OCI-LY1 (cell line): ENCODE measurements at regions not wholly inside any gene's neighbourhood (a gene's known extent, or its start where the extent isn't known, plus 50 kb on each side); places are given as distances from the start of the nearest gene placed in this dataset.

ENCODE experiments used
- H2AFZ ChIP-seq: fragments of 200-600 bp; sonication (generic), shearing (Covaris generic); 2 replicates; pipeline ENCODE4 v1.6.0; 2014; ENCODE audit warnings: antibody characterized with exemption, mild to moderate bottlenecking, low read length
- H3F3A ChIP-seq: fragments of 200-600 bp; sonication (generic), shearing (Covaris generic); 2 replicates; pipeline ENCODE4 v1.6.0; 2014; ENCODE audit warnings: mild to moderate bottlenecking, antibody characterized with exemption, low read length, moderate library complexity; ENCODE audit not compliant: insufficient read depth
- H3K27ac ChIP-seq: fragments of 200-600 bp; sonication (generic); 2 replicates; pipeline ENCODE4 v1.5.1; 2014; ENCODE audit warnings: low read length, mixed run types, mild to moderate bottlenecking, low read depth; ENCODE audit not compliant: poor library complexity, severe bottlenecking
- H3K27me3 ChIP-seq: fragments of 200-600 bp; sonication (generic); 2 replicates; pipeline ENCODE4 v1.6.0; 2014; ENCODE audit warnings: antibody characterized with exemption, mild to moderate bottlenecking, low read length, moderate library complexity; ENCODE audit not compliant: insufficient read depth
- H3K36me3 ChIP-seq: fragments of 200-600 bp; sonication (generic); 2 replicates; pipeline ENCODE4 v1.6.1; 2014; ENCODE audit warnings: mild to moderate bottlenecking, antibody characterized with exemption, low read length, moderate library complexity, mixed read lengths; ENCODE audit not compliant: insufficient read depth
- H3K4me1 ChIP-seq: fragments of 200-600 bp; sonication (generic); 2 replicates; pipeline ENCODE4 v1.5.1; 2014; ENCODE audit warnings: mild to moderate bottlenecking, low read length, moderate library complexity; ENCODE audit not compliant: insufficient read depth, severe bottlenecking
- H3K4me2 ChIP-seq: fragments of 200-600 bp; sonication (generic), shearing (Covaris generic); 2 replicates; pipeline ENCODE4 v1.6.1; 2014; ENCODE audit warnings: low read length
- H3K4me3 ChIP-seq: fragments of 200-600 bp; sonication (generic); 2 replicates; pipeline ENCODE4 v1.5.1; 2014; ENCODE audit warnings: low read length, low read depth, mild to moderate bottlenecking, mixed read lengths; ENCODE audit not compliant: poor library complexity, severe bottlenecking
- H3K79me2 ChIP-seq: fragments of 200-600 bp; shearing (Covaris generic); 2 replicates; pipeline ENCODE4 v1.6.1; 2016; ENCODE audit warnings: mixed run types, low read length, mixed read lengths; ENCODE audit not compliant: insufficient read depth
- H3K9ac ChIP-seq: fragments of 200-600 bp; sonication (generic), shearing (Covaris generic); 2 replicates; pipeline ENCODE4 v1.6.1; 2014; ENCODE audit warnings: mild to moderate bottlenecking, low read length, mixed read lengths
- H3K9me2 ChIP-seq: fragments of 200-600 bp; sonication (generic), shearing (Covaris generic); 2 replicates; pipeline ENCODE4 v1.6.1; 2014; ENCODE audit warnings: low read depth, mild to moderate bottlenecking, low read length, mixed read lengths
- H3K9me3 ChIP-seq: fragments of 200-600 bp; shearing (Covaris generic); 2 replicates; pipeline ENCODE4 v1.6.1; 2014; ENCODE audit warnings: low read length, mixed read lengths
- H4K20me1 ChIP-seq: fragments of 200-600 bp; sonication (generic), shearing (Covaris generic); 2 replicates; pipeline ENCODE4 v1.6.0; 2016; ENCODE audit warnings: mild to moderate bottlenecking, low read length; ENCODE audit not compliant: insufficient read depth
- CTCF ChIP-seq: fragments of 200-600 bp; sonication (generic), shearing (Covaris generic); IDR thresholded peaks from 2 replicates; pipeline ENCODE4 v1.5.1; 2017; ENCODE audit warnings: mild to moderate bottlenecking, antibody characterized with exemption, low read length, moderate library complexity, mixed read lengths
- EZH2 ChIP-seq: fragments of 200-600 bp; sonication (generic), shearing (Covaris generic); IDR thresholded peaks from 2 replicates; pipeline ENCODE4 v1.8.0; 2017; ENCODE audit warnings: borderline replicate concordance, mixed run types, mild to moderate bottlenecking, antibody characterized with exemption, low read length, moderate library complexity, mixed read lengths

GRCh38 chr15:79204886-79205675 is 77.4 kb upstream of the ANKRD34C start:
- Histone ChIP-seq H3K79me2 (no peaks in the 10 kb centered on the region), H4K20me1 (no peaks in the 10 kb centered on the region), H3K27me3 (0 out of 2 replicates have a peak, but pooled peaks cover 5% of the 10 kb centered on the region), H3K4me2 (no peak overlapping the region), H3K9me3 (no peaks in the 10 kb centered on the region), H3K9me2 (no peaks in the 10 kb centered on the region), H3K9ac (no peak overlapping the region), H3K4me1 (no peaks in the 10 kb centered on the region), H3K27ac (no peak overlapping the region), H3F3A (no peaks in the 10 kb centered on the region), H3K36me3 (no peaks in the 10 kb centered on the region), H2AFZ (no peak overlapping the region), H3K4me3 (no peak overlapping the region)
- TF ChIP-seq CTCF, result no peak
- no peak for TF ChIP-seq EZH2

DNA sequence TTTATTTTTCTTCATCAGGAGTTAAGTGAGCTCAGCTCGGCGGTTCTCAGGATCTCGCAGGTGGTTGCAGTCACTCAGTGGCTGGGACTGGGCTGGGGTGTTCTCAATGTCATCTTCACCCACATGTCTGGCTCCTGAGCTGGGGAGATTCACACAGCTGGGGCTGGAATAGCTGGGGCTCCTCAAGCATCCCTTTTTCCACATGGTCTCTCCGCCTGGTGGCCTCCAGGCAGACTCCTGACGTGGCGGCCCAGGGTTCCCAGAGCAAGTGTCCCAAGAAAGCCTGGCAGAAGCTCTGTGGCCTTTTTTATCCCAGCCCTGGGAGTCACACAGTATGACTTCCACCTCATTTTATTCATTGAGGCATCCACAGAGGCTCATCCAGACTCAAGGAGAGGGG is 84.1 kb upstream of the ANKRD34C start:
- no peak overlapping the region for H3K4me2 ChIP-seq
- H3K9ac ChIP-seq, result no peak overlapping the region
- H4K20me1 ChIP-seq, result no peaks in the 10 kb centered on the region
- no peak overlapping the region for H3K27ac ChIP-seq
- no peaks in the 10 kb centered on the region for H3K4me1 ChIP-seq
- no peaks in the 10 kb centered on the region for H3K79me2 ChIP-seq
- no peaks in the 10 kb centered on the region for H3K36me3 ChIP-seq
- no peak overlapping the region for H3K4me3 ChIP-seq
- H3K27me3 ChIP-seq, result 0 out of 2 replicates have a peak, but pooled peaks cover 10% of the 10 kb centered on the region
- H3F3A ChIP-seq, result no peaks in the 10 kb centered on the region
- no peaks in the 10 kb centered on the region for H3K9me3 ChIP-seq
- H3K9me2 ChIP-seq, result no peaks in the 10 kb centered on the region
- no peak overlapping the region for H2AFZ ChIP-seq
- no peak for TF ChIP-seq CTCF
- no peak for TF ChIP-seq EZH2

- Histone ChIP-seq H3K9ac (no peak overlapping the region), H3K4me3 (no peak overlapping the region), H3F3A (no peaks in the 10 kb centered on the region), H3K79me2 (no peaks in the 10 kb centered on the region), H3K4me1 (no peaks in the 10 kb centered on the region), H3K4me2 (no peak overlapping the region), H4K20me1 (no peaks in the 10 kb centered on the region), H2AFZ (no peak overlapping the region), H3K9me2 (no peaks in the 10 kb centered on the region), H3K27me3 (0 out of 2 replicates have a peak, but pooled peaks cover 5% of the 10 kb centered on the region), H3K27ac (no peak overlapping the region), H3K9me3 (no peaks in the 10 kb centered on the region), H3K36me3 (no peaks in the 10 kb centered on the region)
- TF ChIP-seq CTCF (no peak), EZH2 (no peak)
Observed at GRCh38 chr15:79197285-79197684, 85.2 kb upstream of the ANKRD34C start.
